Sigmoid colon (tissue), 6 donors: ENCODE measurements at regions not wholly inside any gene's neighbourhood (a gene's known extent, or its start where the extent isn't known, plus 50 kb on each side); places are given as distances from the start of the nearest gene placed in this dataset.
"Not testable (repeated sequence)": the region's sequence is repeated elsewhere in the genome, so short reads cannot be mapped to it uniquely, and the experiment has no call there.

Source experiments
- DNase-seq: peaks from one replicate; pipeline ENCODE4 v3.0.0-alpha.2; 2019
- H3K27ac ChIP-seq, 4 donors: fragments of 200-600 bp; sonication (generic); one replicate each; pipeline ENCODE4 v1.5.1; 2016 to 2019; ENCODE audit warnings: mild to moderate bottlenecking in 1 of 4
- H3K27me3 ChIP-seq, 3 donors: fragments of 200-600 bp; sonication (generic); one replicate each; pipeline ENCODE4 v1.5.1; 2019; ENCODE audit warnings: mild to moderate bottlenecking in 1 of 3
- H3K36me3 ChIP-seq, 4 donors: fragments of 200-600 bp; sonication (generic); one replicate each; pipeline ENCODE4 v1.5.1; 2016 to 2019
- H3K4me1 ChIP-seq, 4 donors: fragments of 200-600 bp; sonication (generic); one replicate each; pipeline ENCODE4 v1.5.1; 2017 to 2019
- H3K4me3 ChIP-seq, 4 donors: fragments of 200-600 bp; sonication (generic); one replicate each; pipeline ENCODE4 v1.5.1; 2017 to 2019; ENCODE audit warnings: mild to moderate bottlenecking in 2 of 4, moderate library complexity in 1 of 4
- H3K9me3 ChIP-seq, 4 donors: fragments of 200-600 bp in 3 of 4; sonication (generic) in 3 of 4; one replicate each; pipeline versions ENCODE4 v1.5.1 to v1.6.1; 2013 to 2019
- CTCF ChIP-seq, 4 experiments: fragments of 450-650 bp in 3 of 4; fragments of 200-600 bp in 1 of 4; IDR thresholded peaks; one replicate each; pipeline ENCODE4 v1.5.1; 2016 to 2019; ENCODE audit warnings: antibody characterized with exemption in 4 of 4, mild to moderate bottlenecking in 3 of 4, moderate library complexity in 2 of 4
- EP300 ChIP-seq, 4 donors: sonication (generic); formaldehyde crosslinking; IDR thresholded peaks; one replicate each; pipeline ENCODE4 v1.6.1; 2017; ENCODE audit warnings: antibody characterized with exemption in 4 of 4
- POLR2A ChIP-seq, 2 donors: fragments of 450-650 bp; IDR thresholded peaks; one replicate each; pipeline ENCODE4 v1.6.1; 2016; ENCODE audit warnings: antibody characterized with exemption in 2 of 2, mild to moderate bottlenecking in 2 of 2, moderate library complexity in 2 of 2
- POLR2AphosphoS5 ChIP-seq, 4 donors: sonication (generic); formaldehyde crosslinking; IDR thresholded peaks; one replicate each; pipeline ENCODE4 v1.6.1; 2017; ENCODE audit warnings: antibody characterized with exemption in 4 of 4
- WGBS, 2 donors: extraction: QIAGEN DNeasy Blood & Tissue Kit; methylation state at CpG; one replicate each; pipeline ENCODE4 v1.1.7; 2013; 5-methylcytosine and 5-hydroxymethylcytosine counted together
- intact Hi-C: fragments of 100-400 bp; cut with DNase I; formaldehyde crosslinking; loops from one replicate; pipeline ENCODE4 v1.15.1; 2023
- donor health status: healthy with polysubstance abuse.
- donor health status: healthy.

- Histone ChIP-seq H3K27ac (no peak overlapping the region), H3K9me3 (no peaks in the 10 kb centered on the region), H3K4me1 (no peaks in the 10 kb centered on the region), H3K36me3 (no peaks in the 10 kb centered on the region), H3K4me3 (no peak overlapping the region), H3K27me3 (no peaks in the 10 kb centered on the region)
- intact Hi-C loops: no loop called here
- no peak for DNase-seq
- 55 to 60% methylated on average over 5 of the region's 5 CpGs for WGBS, 2 donors
- TF ChIP-seq POLR2A (IDR thresholded peaks at IDR 0.05) (no peak), CTCF (IDR thresholded peaks at IDR 0.05) (no peak), EP300 (IDR thresholded peaks at IDR 0.05) (no peak), POLR2AphosphoS5 (IDR thresholded peaks at IDR 0.05) (no peak)
Measured at GRCh38 chr5:36462295-36463021, 143.9 kb upstream of the SLC1A3 start.

DNA sequence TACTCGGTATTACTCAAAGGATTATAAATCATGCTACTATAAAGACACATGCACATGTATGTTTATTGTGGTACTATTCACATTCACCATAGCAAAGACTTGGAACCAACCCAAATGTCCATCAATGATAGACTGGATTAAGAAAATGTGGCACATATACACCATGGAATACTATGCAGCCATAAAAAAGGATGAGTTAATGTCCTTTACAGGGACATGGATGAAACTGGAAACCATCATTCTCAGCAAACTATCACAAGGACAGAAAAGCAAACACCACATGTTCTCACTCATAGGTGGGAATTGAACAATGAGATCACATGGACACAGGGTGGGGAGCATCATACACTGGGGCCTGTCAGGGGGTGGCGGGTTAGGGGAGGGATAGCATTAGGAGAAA lies 130.5 kb upstream of the SLC1A3 start:
- WGBS, 2 donors: 90 to 96% methylated on average over 2 of the region's 2 CpGs

GRCh38 chr5:36478646-36479317 lies 127.6 kb upstream of the SLC1A3 start:
- WGBS, 2 donors: 64 to 84% methylated on average over 7 of the region's 7 CpGs
- Histone ChIP-seq H3K27ac (no peak overlapping the region), H3K27me3 (no peaks in the 10 kb centered on the region), H3K4me3 (no peak overlapping the region), H3K36me3 (no peaks in the 10 kb centered on the region), H3K9me3 (no peaks in the 10 kb centered on the region), H3K4me1 (no peaks in the 10 kb centered on the region)
- no peak for DNase-seq
- no peak for TF ChIP-seq CTCF (IDR thresholded peaks at IDR 0.05)
- TF ChIP-seq POLR2A (IDR thresholded peaks at IDR 0.05): no peak
- no peak for TF ChIP-seq EP300 (IDR thresholded peaks at IDR 0.05)
- TF ChIP-seq POLR2AphosphoS5 (IDR thresholded peaks at IDR 0.05): no peak
- intact Hi-C loops: no loop called here

More for the DNA sequence above, 130.5 kb upstream of the SLC1A3 start:
- H3K27me3 ChIP-seq, H3K9me3 ChIP-seq, H3K36me3 ChIP-seq, H3K4me1 ChIP-seq, DNase-seq, H3K4me3 ChIP-seq, intact Hi-C loops, H3K27ac ChIP-seq: not testable (repeated sequence)

DNA sequence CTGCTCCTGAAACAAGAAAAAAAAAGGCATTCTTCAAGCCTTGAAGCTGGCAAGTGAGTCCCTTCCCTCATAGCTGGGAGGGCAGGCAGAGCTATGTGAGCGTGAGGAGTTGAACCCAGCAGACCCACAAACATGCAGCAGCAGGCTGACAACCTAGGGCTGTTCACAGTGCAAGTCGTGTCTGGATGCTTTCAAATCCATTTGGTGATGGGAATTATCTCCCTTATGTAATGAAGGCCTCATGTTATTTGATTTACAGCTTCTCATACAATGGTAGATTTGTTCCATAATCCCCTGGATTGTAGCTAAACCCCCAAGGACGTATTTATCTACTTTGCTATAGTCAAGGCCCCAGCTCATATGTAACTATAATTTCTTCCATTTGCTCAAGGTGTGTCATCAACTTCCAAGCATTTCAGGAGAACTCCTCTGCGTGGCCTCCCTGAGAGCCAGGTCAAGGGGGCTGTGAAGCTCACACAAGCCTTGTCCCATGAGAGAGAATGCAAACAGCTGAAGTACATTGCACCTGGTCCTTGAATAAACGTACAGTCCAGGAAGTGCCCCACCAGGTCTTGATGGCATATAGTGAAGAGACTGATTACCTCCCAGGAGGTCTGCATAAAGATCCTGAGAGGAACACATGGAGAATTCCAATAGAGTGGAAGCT lies 124.8 kb upstream of the SLC1A3 start:
- H3K4me3 ChIP-seq: no peak overlapping the region
- no peak for TF ChIP-seq CTCF (IDR thresholded peaks at IDR 0.05)
- no peaks in the 10 kb centered on the region for H3K36me3 ChIP-seq
- H3K9me3 ChIP-seq: no peaks in the 10 kb centered on the region
- no peaks in the 10 kb centered on the region for H3K4me1 ChIP-seq
- intact Hi-C loops: no loop called here
- 41 to 74% methylated on average over 5 of the region's 5 CpGs for WGBS, 2 donors
- no peak overlapping the region for H3K27ac ChIP-seq
- H3K27me3 ChIP-seq: no peaks in the 10 kb centered on the region
- DNase-seq: no peak

DNA sequence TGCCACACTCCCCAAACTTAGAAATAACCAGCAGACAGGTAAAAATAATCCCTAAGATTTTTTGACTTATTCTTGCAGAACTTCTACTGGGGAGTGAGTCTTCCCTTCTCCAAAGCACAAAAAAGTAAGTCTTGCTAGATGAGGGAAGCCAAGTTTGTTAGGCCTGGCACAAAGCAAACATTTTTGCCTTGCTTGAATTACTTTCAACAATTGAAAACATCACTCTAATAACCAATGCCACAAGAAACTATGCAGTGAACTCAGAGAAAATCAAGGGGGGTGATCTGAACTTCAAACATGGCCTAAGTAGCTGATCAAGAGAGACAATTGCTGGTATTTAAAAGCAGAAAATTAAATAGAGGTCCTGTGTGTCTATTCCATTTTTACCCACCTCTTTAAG lies 123.6 kb upstream of the SLC1A3 start:
- no peak overlapping the region for H3K27ac ChIP-seq
- H3K36me3 ChIP-seq: no peaks in the 10 kb centered on the region
- DNase-seq: no peak
- H3K4me1 ChIP-seq: no peaks in the 10 kb centered on the region
- no peaks in the 10 kb centered on the region for H3K9me3 ChIP-seq
- H3K27me3 ChIP-seq: no peaks in the 10 kb centered on the region
- no peak for TF ChIP-seq POLR2AphosphoS5 (IDR thresholded peaks at IDR 0.05)
- no peak for TF ChIP-seq EP300 (IDR thresholded peaks at IDR 0.05)
- TF ChIP-seq POLR2A (IDR thresholded peaks at IDR 0.05): no peak
- no peak for TF ChIP-seq CTCF (IDR thresholded peaks at IDR 0.05)
- no peak overlapping the region for H3K4me3 ChIP-seq
- intact Hi-C loops: no loop called here
